ENCODE measurements at regions not wholly inside any gene's neighbourhood (a gene's known extent, or its start where the extent isn't known, plus 50 kb on each side); places are given as distances from the start of the nearest gene placed in this dataset.

DNA sequence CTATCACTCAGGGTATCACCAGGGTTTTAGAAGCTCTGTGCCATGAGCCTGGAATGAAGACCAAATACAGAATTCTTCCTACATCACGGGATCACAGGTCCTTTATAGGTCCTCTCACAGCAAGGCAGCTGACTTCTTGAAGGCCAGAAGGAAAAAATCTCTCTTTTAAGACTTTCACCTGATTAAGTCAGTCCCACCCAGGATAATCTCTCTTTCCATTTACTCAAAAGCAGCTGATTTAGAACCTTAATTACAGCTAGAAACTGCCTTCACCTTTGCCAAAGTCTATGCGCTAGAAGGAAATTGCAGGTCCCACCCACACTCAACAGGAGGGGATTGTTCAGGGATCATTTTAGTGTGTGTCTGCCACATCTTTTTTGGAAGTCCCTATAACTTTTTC is 135.1 kb downstream of the RAB11FIP2 start:
- no peaks in the 10 kb centered on the region for H4K20me1 ChIP-seq (ENCODE audit: insufficient read depth, low read length)
- H3K27ac ChIP-seq (ENCODE audit: low read length) = no peak overlapping the region
- no peak overlapping the region for H3K4me3 ChIP-seq (ENCODE audit: low read depth in 1 of 2, low read length in 2 of 2)
- DNase-seq (no peak), ATAC-seq (ENCODE audit: insufficient read depth, low read depth) (no peak)
- H3K4me2 ChIP-seq (ENCODE audit: insufficient read depth, low read length) = no peak overlapping the region
- H3K27me3 ChIP-seq (ENCODE audit: insufficient read depth, low read length, poor library complexity) = peaks cover 18% of the 10 kb centered on the region
- H2AFZ ChIP-seq (ENCODE audit: low read depth, low read length) = no peak overlapping the region
- H3K36me3 ChIP-seq (ENCODE audit: insufficient read depth, low read length) = no peaks in the 10 kb centered on the region
- TF ChIP-seq, protein P1, sequence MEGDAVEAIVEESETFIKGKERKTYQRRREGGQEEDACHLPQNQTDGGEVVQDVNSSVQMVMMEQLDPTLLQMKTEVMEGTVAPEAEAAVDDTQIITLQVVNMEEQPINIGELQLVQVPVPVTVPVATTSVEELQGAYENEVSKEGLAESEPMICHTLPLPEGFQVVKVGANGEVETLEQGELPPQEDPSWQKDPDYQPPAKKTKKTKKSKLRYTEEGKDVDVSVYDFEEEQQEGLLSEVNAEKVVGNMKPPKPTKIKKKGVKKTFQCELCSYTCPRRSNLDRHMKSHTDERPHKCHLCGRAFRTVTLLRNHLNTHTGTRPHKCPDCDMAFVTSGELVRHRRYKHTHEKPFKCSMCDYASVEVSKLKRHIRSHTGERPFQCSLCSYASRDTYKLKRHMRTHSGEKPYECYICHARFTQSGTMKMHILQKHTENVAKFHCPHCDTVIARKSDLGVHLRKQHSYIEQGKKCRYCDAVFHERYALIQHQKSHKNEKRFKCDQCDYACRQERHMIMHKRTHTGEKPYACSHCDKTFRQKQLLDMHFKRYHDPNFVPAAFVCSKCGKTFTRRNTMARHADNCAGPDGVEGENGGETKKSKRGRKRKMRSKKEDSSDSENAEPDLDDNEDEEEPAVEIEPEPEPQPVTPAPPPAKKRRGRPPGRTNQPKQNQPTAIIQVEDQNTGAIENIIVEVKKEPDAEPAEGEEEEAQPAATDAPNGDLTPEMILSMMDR (IDR thresholded peaks at IDR 0.05; ENCODE audit: borderline replicate concordance, extremely low read depth, low read length, poor library complexity, severe bottlenecking) = no peak
- TF ChIP-seq EZH2 (IDR thresholded peaks at IDR 0.05; ENCODE audit: borderline replicate concordance, low read depth, low read length, severe bottlenecking) = no peak
- no peaks in the 10 kb centered on the region for H3K4me1 ChIP-seq (ENCODE audit: insufficient read depth, low read length)
- H3K9ac ChIP-seq (ENCODE audit: low read depth, low read length) = no peak overlapping the region
- H3K9me3 ChIP-seq (ENCODE audit: insufficient read depth, low read length, severe bottlenecking) = no peaks in the 10 kb centered on the region
- no peaks in the 10 kb centered on the region for H3K79me2 ChIP-seq (ENCODE audit: insufficient read depth, low read length)

DNA sequence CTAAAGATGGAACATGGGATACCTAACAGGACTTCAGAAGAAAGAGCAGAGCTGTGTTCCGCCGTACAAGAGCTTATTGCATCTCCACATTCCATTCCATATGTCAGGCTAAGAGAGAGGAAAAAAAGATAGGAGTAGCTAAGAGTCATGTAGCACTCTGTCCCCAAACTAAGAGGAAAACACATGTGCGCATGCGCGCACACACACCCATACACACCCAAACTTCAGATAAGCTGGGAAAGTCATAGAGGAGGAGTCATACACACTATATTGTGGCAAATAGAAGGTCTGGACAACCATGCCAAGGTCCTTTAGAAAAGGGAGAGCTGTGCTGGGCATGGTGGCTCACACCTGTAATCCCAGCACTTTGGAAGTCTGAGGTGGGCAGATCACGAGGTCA is 132.4 kb downstream of the RAB11FIP2 start:
- Histone ChIP-seq H3K9me3 (ENCODE audit: insufficient read depth, low read length, severe bottlenecking) (no peaks in the 10 kb centered on the region), H3K9ac (ENCODE audit: low read depth, low read length) (no peak overlapping the region), H3K27me3 (ENCODE audit: insufficient read depth, low read length, poor library complexity) (peaks cover 20% of the 10 kb centered on the region), H2AFZ (ENCODE audit: low read depth, low read length) (no peak overlapping the region), H3K4me1 (ENCODE audit: insufficient read depth, low read length) (no peaks in the 10 kb centered on the region), H3K79me2 (ENCODE audit: insufficient read depth, low read length) (no peaks in the 10 kb centered on the region), H3K4me2 (ENCODE audit: insufficient read depth, low read length) (no peak overlapping the region), H3K36me3 (ENCODE audit: insufficient read depth, low read length) (no peaks in the 10 kb centered on the region), H3K4me3 (ENCODE audit: low read depth in 1 of 2, low read length in 2 of 2) (no peak overlapping the region), H3K27ac (ENCODE audit: low read length) (no peak overlapping the region), H4K20me1 (ENCODE audit: insufficient read depth, low read length) (no peaks in the 10 kb centered on the region)
- ATAC-seq (ENCODE audit: insufficient read depth, low read depth) = no peak
- no peak for TF ChIP-seq EZH2 (IDR thresholded peaks at IDR 0.05; ENCODE audit: borderline replicate concordance, low read depth, low read length, severe bottlenecking)
- TF ChIP-seq, protein P1 (IDR thresholded peaks at IDR 0.05; ENCODE audit: borderline replicate concordance, extremely low read depth, low read length, poor library complexity, severe bottlenecking) = no peak
- DNase-seq = no peak

DNA sequence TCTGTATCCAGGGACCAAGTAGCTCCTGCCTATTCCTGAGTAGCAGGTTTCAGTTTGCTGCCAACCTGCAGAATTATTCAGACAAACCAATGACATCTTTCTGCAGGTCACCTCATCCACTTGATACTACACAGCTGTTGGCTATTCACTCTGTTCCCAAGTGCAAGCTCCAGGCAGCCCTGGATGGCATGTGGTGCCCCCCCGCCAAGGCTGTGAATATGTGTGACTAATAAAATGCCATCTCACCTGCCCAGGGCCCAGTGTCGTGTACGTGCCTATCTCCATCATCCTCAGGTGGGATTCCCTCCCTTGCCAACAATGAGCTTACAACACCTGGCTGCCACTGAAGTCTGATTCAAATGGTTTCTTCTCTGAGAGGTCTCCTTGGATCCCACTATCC is 125.8 kb downstream of the RAB11FIP2 start:
- Histone ChIP-seq H3K27me3 (ENCODE audit: insufficient read depth, low read length, poor library complexity) (peaks cover 3% of the 10 kb centered on the region), H4K20me1 (ENCODE audit: insufficient read depth, low read length) (no peaks in the 10 kb centered on the region), H3K4me3 (ENCODE audit: low read depth in 1 of 2, low read length in 2 of 2) (no peak overlapping the region), H3K36me3 (ENCODE audit: insufficient read depth, low read length) (no peaks in the 10 kb centered on the region), H3K9me3 (ENCODE audit: insufficient read depth, low read length, severe bottlenecking) (no peaks in the 10 kb centered on the region), H3K27ac (ENCODE audit: low read length) (no peak overlapping the region), H3K79me2 (ENCODE audit: insufficient read depth, low read length) (no peaks in the 10 kb centered on the region), H2AFZ (ENCODE audit: low read depth, low read length) (no peak overlapping the region), H3K4me1 (ENCODE audit: insufficient read depth, low read length) (no peaks in the 10 kb centered on the region), H3K9ac (ENCODE audit: low read depth, low read length) (no peak overlapping the region), H3K4me2 (ENCODE audit: insufficient read depth, low read length) (no peak overlapping the region)
- TF ChIP-seq, protein P1 (IDR thresholded peaks at IDR 0.05; ENCODE audit: borderline replicate concordance, extremely low read depth, low read length, poor library complexity, severe bottlenecking) = no peak
- DNase-seq (no peak), ATAC-seq (ENCODE audit: insufficient read depth, low read depth) (no peak)

DNA sequence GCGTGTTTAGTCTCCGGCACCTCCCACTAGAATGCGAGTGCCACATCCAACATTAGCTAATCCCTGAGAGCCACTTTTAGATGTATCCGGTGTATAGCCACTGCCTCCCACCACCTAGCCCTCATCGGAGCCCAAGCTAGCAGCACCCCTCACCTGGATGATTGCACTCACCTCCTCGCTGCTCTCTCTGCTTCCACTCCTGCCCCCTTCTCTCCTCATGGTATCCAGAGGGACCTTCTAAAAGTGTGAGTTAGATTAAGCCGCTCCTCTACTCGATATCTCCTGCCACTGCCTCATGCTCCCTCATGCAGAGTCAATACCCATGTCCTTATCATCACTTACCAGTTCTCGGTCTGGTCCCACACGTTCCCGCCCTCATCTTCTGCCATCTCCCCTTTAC is 125.3 kb downstream of the RAB11FIP2 start:
- H3K27ac ChIP-seq (ENCODE audit: low read length) = no peak overlapping the region
- H3K36me3 ChIP-seq (ENCODE audit: insufficient read depth, low read length) = no peaks in the 10 kb centered on the region
- no peak overlapping the region for H3K4me2 ChIP-seq (ENCODE audit: insufficient read depth, low read length)
- no peak overlapping the region for H3K4me3 ChIP-seq (ENCODE audit: low read depth in 1 of 2, low read length in 2 of 2)
- DNase-seq (no peak), ATAC-seq (ENCODE audit: insufficient read depth, low read depth) (no peak)
- H4K20me1 ChIP-seq (ENCODE audit: insufficient read depth, low read length) = no peaks in the 10 kb centered on the region
- no peak overlapping the region for H2AFZ ChIP-seq (ENCODE audit: low read depth, low read length)
- H3K9ac ChIP-seq (ENCODE audit: low read depth, low read length) = no peak overlapping the region
- H3K4me1 ChIP-seq (ENCODE audit: insufficient read depth, low read length) = no peaks in the 10 kb centered on the region
- no peaks in the 10 kb centered on the region for H3K9me3 ChIP-seq (ENCODE audit: insufficient read depth, low read length, severe bottlenecking)
- no peaks in the 10 kb centered on the region for H3K79me2 ChIP-seq (ENCODE audit: insufficient read depth, low read length)
- no peak for TF ChIP-seq EZH2 (IDR thresholded peaks at IDR 0.05; ENCODE audit: borderline replicate concordance, low read depth, low read length, severe bottlenecking)
- TF ChIP-seq, protein P1 (IDR thresholded peaks at IDR 0.05; ENCODE audit: borderline replicate concordance, extremely low read depth, low read length, poor library complexity, severe bottlenecking) = no peak
- H3K27me3 ChIP-seq (ENCODE audit: insufficient read depth, low read length, poor library complexity) = peaks cover 3% of the 10 kb centered on the region
